ENCODE measurements at regions not wholly inside any gene's neighbourhood (a gene's known extent, or its start where the extent isn't known, plus 50 kb on each side); places are given as distances from the start of the nearest gene placed in this dataset.

DNA sequence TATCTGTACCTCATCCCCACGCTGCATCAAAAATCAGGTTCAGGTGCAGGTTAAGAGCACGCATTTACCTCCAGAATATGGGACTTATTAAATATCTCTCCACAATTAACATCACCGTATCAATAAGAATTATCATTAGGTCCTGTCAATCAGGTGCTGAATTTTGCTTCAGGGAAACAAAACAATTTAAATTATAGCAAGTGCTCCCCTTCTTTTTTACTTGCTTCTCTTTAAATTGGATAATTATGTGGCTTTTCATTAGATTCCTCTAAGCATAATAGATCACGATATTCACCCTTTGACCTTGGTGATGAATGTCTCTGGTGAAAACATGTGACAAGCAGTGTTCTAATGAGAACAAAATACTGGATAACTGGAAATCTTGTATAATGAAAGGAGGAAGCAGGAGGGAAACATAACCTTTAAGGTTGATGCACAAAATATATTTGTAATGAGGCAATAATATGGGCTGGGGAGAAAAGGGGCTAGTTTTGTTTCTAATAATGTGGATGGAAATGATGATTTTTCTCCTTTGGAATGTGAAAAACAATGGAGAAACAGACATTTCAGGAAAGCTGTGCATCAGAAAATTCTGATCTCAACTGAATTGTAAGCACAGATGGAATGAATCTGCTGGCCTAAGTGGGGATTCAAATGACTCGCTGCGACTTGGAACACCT is 166.9 kb downstream of the SNX10 start:
- DNase-seq (ENCODE audit: low read depth) = no peak

DNA sequence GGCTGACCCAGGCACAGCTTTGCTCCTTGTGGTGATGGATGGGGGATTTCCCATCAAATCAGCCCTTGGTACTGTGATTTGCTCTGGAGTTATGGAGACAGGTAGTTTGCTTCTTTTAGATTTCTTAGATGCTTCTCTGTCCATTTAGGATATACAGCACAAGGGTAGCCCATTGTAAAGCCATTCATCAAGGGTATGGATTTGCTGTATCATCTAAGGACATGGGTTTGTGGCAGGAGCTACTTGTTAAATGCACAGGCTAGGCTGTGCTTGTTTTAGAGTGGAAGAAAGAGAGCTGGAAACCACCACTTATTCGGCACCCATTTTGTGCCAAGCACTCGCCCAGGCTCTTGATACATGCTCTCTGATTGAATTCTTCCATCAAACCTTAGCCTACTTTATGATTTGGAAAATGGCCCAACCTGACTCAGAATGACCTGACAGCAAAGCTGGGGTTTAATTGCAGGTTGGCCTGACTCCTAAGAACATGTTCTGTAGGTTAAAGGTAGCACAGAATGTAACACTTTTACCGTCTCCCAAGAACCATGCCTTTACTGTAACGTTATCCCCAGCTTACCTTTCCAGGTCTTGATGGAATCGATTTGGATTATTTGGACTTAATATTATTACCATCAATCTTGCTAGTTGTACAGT is 168.0 kb downstream of the SNX10 start:
- DNase-seq (ENCODE audit: low read depth) = no peak

DNA sequence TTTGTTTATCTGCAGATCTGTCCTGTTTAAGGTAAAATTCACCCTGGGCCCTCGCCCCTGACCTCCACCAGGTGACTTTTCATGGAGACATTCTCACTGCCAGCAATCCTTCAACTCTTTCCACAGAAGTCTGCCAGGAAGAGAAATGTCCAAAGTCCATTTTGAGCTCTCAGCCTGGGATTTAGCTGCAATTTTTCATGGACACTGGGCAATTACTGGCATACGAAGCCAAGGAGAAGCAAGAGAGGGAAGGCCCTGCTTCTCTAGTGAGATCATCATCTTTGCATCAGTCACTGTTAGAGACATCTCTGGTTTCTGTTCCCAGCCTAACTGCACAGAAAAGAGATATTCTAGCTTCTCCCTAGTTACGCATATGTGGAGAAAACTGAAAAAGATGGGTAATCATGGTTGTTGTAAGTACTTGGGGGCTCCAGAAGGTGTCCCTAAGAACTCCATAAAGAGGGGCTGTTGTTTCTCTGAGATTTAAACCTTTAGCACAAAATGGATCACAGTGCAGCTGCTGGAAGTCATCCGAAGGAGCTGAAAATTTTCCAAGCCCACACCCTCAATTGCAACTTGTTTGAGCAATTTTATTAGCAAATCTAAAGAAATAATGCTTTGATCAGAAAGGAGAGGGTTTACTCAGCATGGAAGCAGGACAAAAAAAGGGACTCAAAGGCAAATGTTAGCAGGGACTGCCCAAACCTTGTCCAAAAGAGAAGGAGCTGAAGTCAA is 168.9 kb downstream of the SNX10 start:
- no peak for DNase-seq (ENCODE audit: low read depth)

DNA sequence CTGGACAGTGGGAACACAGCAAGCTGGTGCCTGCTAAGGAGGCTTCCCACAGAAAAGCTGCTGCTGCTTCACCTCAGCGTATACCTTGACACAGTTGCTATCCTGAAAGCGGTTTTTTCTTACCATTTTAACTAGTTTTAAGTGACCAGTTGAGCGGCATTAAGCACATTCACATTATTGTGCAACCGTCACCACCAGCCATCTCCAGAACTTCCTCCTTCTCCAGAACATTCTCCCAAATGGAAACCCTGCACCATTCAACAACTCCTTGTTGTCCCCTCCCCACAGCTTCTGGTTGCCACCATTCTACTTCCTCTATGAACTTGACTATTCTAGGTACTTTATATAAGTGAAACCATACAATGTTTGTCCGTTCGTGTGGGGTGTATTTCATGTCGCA is 169.9 kb downstream of the SNX10 start:
- no peak for DNase-seq (ENCODE audit: low read depth)

DNA sequence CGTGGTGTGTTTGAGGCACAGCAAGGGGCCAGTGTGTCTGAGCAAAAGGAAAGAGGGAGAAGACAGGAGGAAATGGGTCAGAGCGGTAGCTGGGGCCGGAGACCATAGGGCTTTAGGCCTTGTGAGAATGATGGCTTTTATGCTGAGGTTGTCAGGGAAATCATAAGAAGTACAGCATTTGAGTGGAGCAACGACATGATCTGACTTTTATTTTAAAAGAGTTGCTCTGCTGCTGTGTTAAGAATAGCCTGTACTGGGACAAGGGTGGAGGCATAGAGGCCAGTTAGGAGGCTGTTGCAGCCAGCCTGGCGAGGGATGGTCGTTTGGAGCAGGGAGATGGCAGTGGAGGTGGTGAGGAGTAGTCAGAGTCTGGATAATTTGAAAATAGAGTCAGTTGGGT is 174.3 kb downstream of the SNX10 start:
- no peak for DNase-seq (ENCODE audit: low read depth)

DNA sequence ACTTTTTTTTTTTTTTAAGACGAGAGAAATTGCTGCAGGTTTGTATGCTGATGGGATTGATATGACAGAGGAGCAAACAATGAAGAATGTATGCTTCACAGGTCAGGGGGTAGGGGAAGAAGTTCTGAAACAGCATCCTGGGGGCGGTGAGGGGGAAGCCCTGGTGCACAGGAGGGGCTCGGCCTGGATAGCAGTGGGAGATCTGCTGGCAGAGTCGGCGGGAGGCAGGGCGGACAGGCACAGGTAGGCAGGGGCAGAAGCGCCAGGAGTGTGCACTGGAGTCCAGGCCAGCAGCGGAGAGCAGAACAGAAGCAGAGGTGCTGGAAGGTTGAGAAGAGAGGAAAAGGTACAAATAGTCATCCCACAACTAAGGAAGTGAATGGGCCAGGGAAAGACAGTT is 175.4 kb downstream of the SNX10 start:
- no peak for DNase-seq (ENCODE audit: low read depth)

DNA sequence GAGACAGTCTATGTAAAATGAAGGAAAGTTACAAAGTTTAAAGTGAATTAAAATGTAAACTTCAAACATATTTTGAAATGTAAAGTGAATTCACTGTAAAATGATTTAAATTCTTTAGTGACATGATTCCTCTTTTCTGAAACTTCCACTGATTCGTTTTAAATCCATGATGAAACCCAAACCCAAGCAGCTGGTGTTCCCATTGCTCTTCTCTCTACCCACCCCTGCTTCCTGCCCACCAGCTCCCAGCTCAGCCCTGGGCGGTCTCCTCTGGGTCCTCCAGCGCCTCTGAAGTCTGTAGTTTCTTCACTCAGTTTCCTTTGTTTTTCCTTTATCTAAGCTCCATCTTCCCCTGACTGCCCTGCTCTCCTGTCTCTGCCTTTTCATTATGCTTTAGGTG is 175.9 kb downstream of the SNX10 start:
- no peak for DNase-seq (ENCODE audit: low read depth)

DNA sequence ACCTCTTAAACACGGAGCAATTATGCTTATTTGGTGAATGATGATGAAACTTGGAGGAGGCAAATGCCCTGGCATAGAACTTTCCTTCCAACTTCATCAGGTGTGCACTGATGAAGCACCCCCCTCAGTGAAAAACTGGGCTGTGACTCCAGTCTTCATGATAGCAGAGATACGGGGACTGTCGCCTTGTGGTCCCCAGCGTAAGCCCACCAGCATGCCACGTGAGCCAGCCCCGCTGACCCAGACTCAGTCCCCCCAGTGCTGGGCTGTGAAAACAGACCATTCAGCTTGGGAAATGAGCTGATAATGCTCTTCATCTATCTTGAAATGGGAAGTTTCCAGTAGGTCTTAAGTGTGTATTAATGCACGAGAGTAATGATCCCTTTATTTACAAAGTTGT is 177.0 kb downstream of the SNX10 start:
- no peak for DNase-seq (ENCODE audit: low read depth)

DNA sequence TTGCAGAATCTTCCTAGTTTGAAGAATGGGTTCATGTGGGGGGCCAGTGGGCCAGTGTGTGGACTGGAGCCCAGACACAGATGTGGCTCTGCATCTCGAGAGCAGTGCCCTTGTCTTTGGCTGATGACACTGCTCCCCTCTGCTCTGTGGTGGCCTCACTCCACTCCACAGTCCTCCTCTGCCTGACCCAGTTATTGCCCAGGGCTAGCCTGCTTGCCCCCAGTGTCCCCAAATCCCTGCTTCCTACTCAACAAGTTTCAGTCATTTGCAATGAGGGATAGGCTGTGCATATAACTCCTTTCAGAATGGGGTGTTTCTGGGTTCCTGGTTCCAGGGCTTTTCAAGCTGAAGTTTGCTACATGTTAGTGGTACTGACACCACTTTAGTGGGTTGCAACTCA is 177.5 kb downstream of the SNX10 start:
- no peak for DNase-seq (ENCODE audit: low read depth)

DNA sequence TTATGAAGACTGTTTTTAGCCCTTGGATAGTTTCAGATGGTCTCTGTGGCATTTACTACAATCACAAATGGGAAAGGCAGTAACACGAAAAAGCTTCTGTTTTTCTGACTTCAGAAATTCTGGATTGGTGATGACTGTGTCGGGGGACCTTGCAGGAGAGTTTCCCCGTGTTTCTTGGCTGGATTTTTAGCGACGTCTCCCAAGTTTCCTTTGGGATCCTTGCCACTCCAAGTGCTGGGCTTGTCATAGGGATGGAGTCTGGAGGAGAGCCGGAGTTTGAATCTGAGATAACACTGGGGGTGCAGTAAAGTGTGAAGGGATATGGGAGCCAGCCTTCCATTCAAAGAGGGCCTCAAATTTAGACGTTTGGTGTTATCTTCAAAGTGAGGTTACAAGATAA is 179.0 kb downstream of the SNX10 start:
- no peak for DNase-seq (ENCODE audit: low read depth)

DNA sequence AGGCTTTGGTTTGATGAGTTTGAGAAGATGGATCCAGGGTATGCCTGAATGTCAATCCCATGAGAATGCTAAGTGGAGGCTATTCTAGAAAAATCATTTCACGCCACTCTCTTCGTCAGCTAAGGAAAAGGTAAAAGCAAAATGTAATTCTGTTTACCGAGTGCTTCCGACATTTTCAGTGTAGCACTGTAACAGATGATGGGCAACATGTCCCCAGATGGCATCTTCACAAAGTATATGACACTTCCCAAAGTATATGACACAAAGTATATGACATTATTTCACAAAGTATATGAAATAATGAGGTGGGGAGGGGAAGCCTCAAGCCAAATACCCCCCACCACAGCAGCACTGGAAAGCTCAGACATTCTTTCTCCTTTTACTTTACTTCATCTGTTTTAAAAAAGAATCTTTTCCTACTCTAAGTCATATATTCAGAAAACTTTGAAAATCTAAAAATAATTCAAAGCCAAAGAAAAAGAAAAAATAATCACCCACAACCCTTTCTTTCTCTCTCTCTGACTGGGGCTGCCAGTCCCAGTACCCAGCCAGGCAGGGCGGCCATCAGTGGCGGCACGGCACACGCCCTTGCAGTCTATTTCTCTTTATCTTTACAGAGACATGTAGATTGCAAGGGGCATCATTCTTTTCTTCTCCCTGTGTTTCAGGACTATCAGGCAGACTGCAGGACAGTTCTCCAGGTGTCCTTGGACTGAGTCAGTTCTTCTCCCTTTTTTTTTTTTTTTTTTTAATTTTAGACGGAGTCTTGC is 179.8 kb downstream of the SNX10 start:
- DNase-seq (ENCODE audit: low read depth) = no peak

DNA sequence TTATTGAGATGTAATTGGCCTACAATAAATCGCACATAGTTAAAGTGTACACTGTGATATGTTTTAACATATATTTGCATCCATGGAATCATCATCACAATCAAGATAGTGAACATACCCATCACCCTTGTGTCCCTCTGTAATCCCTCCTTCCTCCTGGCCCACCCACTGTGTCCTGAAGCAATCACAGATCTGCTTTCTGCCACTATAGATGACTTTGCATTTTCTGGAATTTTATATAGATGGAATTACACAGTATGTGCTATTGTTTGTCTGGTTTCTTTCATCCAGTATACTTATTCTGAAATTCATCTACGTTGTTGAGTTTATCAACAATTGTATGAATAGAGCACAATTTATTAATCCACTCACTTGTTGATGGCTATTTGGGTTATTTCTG is 181.3 kb downstream of the SNX10 start:
- DNase-seq (ENCODE audit: low read depth) = no peak

DNA sequence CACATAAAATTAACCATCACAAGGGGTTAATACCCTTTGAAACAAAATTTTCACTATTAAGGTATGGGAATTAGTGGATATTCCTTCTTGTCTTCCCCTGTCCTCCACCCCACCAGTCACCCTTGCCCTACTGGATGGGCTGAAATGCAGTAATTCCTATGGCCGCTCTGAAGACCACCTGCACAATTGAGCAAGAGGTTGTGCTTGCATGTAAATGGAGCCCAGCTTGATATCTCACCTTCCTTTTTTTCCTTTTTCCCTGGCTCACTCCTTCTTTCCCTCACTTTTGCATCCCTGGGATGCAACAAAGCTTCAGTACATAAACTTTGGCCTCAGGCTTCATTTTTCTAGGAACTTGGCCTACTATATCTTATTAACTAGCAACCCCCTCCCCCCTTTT is 184.6 kb downstream of the SNX10 start:
- no peak for DNase-seq (ENCODE audit: low read depth)

DNA sequence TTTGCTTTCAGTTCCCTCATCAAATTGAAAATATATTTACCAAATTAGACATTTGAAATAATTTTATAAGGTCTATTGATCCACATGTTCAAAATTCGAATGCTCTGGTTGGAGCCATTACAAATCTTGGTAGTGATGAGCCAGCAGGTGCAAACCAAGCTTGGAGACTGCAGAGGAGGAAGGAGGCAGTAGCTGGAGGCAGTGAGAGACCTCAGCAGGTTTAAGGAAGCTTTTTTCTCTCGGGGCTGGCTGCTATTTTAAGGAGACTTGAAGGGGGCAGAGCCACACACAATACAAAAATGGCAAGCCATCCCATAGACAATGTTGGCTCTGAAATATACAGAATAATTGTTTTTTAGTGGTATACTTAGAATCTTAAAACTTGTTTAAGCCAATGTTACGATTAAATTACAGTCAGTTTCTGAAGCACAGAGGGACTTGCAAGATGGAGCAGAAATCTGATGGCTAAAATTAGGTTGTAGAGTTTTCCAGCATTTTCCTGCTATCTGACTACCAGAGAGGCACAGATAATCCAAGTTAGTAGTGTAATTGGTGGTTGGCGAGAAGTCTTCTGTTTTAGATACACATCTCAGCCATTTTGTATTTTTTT is 185.8 kb downstream of the SNX10 start:
- no peak for DNase-seq (ENCODE audit: low read depth)

DNA sequence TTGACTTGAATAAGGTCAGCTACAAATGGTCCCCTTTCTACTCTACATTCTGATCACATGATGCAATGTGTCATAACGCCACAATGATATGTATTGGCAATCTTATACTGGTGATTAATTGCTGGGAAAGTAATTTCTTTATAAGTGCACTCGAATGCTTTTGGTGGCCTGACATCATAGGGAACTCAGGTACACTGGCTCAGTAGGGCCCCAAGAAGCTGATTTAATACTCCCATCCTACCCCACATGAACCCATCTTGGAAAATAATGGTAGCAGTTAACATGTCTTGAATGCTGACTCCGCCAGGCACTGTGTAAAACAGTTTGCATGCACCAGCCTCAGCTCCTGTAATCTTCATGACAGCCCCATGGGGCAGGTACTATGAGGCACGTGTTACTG is 186.9 kb downstream of the SNX10 start:
- no peak for DNase-seq (ENCODE audit: low read depth)

DNA sequence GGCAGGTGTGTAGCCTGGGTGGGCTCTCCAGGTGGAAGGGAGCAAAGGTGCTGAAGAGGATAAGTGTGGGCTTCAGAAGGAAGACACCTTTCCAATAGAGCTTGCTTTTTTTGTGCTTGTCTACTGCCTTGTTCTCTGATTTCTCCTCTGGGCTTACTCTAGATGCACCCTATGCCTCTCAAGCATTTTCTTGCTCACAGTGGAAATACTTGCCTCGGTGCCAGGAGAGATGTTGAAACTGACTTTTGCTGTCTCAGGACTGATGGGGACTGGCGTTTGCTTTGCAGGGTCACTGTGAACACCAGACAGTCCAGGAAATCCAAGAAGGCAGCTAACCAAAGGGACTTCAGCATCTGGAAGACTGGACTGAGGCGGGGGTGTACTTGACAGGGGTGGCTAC is 187.9 kb downstream of the SNX10 start:
- no peak for DNase-seq (ENCODE audit: low read depth)

DNA sequence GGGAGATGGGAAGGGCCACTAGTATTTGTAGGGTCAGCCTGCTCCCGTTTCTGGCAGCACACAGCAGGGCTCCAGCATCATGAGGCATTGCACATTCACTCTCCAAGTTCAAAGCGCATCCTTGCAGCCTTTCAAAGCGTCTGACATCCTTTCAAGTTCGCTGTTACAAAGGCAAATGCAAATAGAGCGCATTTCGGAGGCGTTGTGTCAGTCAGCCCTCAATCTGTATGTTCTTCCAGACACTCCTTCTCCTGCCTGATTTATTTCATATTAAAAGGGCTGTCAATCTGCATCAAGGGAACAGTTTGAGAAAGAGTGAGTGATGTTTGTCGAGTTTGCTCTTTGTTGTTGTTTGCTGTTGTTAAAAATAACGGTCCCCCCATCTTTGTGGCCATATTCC is 188.5 kb downstream of the SNX10 start:
- no peak for DNase-seq (ENCODE audit: low read depth)

DNA sequence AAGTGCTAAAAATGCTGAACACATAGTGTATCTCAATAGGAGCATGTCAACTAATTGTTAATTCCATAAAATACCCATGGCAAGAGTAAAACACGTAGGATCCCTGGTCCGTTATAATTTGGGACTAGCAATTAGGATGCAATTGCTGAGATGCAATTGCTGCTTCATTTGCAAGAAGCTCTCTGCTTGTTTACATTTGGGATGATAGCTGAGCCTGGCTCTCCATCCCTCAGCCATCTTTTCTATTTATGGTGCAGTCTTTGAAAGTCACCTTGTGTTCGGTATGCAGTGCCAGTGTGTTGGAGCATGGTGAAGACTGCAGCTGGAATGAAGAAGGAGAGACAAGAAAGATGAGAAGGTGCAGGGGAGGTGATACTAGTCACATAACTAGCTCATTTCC is 191.3 kb downstream of the SNX10 start:
- DNase-seq (ENCODE audit: low read depth) = no peak

DNA sequence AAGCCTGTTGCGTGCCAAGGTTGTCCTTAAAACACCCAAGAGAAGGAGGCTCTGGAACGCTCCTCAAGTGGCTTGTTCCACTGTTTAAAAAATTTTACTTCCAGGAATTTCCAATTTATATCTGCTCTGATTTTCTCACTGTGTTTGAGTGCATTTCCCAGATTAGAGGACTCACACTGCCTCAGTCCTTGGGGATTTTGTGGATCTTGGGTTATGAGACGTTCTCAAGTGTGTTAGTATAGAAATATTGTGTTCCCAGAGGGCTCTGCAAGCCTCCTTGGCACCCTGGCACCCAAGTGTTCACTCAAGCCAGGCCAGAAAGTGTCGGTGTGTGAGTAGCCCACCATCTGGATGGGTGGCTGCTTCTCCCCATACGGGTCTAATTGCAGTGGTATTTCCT is 192.2 kb downstream of the SNX10 start:
- no peak for DNase-seq (ENCODE audit: low read depth)

DNA sequence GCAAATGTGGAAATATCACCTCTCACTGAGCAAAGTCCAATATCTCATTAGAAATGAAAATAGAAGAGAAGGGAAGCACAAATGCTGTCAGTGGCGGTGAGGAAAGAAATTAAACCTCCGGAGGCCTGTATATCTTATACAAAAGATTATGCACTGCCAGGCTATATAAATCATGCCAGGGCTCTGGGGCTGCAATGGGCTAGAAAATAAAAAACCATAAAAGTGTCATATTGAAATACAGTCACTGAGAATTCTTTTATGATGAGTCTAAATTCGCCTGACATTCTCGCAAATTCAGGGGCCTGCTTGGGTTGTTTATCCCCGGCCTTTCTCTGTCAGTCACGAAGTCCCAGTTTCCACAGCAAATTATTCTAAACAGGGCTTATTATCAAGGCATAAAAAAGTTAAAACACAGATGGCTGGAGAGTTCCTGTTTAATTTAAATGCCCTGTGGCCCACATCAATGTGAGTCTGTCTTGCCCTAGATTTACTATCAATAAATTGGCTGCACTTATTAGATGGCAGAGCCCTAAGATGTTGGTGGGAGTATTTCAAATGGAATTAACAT is 193.8 kb downstream of the SNX10 start:
- DNase-seq (ENCODE audit: low read depth) = no peak

DNA sequence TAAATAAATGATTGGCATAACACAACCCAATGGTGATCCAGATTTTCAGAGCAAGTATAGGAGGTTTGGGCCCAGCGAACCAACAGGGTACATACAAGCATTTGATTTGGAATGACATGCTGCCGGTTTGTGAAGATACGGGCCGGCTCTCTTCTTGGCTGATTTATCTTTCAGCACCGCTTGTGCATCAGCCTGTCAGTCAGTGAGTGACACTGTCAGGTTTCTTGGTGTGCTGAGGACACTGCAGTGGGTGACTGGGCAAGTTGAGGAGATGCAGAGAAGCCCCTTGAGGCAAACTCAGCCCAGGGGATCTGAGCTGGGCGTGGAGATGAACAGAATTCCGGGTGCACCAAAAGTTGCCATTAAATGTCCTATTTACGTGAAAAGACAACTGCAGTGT is 194.5 kb downstream of the SNX10 start:
- DNase-seq (ENCODE audit: low read depth) = no peak
